ENCODE measurements at regions not wholly inside any gene's neighbourhood (a gene's known extent, or its start where the extent isn't known, plus 50 kb on each side); places are given as distances from the start of the nearest gene placed in this dataset.
"Not testable (repeated sequence)": the region's sequence is repeated elsewhere in the genome, so short reads cannot be mapped to it uniquely, and the experiment has no call there.

- DNase-seq = no peak
Measured at GRCh38 chr15:70387081-70387480, 289.4 kb upstream of the TLE3 start.

DNA sequence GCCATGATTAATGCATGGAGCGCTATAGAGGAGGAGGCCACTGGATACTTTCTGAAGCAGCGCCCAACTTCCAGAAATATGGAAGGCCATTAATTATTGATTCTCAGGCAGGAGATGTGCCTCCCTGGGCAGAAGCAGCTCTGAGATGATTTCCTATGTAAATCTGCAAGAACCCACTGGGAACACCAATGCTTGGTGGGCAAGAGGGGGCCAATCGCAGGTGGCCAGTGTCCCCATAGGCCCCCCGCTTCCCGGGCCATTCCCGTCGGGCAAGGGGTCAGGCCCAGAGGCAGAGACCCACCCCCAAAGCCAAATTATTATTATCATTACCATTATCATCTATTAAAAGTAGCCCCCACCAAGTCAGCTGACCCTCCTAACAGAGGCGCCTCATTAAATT lies 288.0 kb upstream of the TLE3 start:
- no peak for DNase-seq

DNA sequence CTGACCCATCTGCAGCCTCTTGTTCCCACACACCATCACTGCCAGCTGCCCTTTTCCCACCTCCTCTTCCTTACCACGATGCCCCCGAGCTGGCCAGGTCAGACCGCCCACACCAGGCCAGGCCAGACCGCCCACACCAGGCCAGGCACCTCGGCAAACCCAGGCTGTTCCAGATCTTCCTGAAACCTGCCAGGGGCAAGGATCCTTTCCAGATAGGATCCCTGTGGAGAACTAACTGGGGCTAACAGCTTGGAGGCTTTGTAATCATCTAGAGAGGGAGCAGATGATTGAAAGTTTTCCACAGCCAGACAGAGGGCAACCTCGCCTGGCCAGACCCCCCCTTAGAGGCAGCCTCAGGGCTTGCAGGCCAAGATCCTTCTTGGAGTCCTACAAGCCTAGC lies 287.3 kb upstream of the TLE3 start:
- no peak for DNase-seq

- DNase-seq = no peak
Measured at GRCh38 chr15:70383856-70384255, 286.1 kb upstream of the TLE3 start.

DNA sequence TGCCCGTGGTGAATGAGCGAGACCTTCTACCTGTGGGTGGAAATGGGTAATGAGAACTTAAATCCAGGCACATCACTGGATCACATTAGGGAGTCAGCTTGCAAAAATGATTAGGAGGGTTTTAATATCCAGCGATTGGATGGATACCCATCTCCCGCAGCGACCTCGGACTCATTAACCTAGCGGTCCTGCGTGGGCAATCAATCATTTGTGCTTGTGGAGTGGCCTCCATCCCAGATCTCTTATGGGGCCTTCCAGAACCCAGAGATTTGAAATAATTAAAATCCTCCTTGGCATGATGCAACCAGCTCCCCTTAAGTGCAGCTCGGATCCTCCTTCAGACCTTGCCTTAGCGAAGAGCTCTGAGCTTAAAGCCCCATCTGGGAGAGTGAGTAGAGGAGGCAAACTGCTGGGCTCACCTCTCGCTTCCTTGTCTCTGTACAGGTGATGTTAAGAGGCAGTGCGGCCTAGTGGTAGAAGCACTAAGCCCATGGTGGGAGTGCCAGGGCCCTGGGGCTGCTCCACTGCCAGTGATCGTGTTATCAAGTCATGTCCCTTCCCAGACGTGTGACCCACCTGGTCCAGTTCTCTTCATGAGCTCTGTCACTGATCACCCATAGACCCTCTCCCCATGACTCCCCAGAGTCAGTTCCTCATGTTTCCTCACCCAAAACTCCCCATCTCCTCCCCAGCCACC lies 285.2 kb upstream of the TLE3 start:
- no peak for DNase-seq

- DNase-seq = no peak
Measured at GRCh38 chr15:70382009-70382749, 284.5 kb upstream of the TLE3 start.

DNA sequence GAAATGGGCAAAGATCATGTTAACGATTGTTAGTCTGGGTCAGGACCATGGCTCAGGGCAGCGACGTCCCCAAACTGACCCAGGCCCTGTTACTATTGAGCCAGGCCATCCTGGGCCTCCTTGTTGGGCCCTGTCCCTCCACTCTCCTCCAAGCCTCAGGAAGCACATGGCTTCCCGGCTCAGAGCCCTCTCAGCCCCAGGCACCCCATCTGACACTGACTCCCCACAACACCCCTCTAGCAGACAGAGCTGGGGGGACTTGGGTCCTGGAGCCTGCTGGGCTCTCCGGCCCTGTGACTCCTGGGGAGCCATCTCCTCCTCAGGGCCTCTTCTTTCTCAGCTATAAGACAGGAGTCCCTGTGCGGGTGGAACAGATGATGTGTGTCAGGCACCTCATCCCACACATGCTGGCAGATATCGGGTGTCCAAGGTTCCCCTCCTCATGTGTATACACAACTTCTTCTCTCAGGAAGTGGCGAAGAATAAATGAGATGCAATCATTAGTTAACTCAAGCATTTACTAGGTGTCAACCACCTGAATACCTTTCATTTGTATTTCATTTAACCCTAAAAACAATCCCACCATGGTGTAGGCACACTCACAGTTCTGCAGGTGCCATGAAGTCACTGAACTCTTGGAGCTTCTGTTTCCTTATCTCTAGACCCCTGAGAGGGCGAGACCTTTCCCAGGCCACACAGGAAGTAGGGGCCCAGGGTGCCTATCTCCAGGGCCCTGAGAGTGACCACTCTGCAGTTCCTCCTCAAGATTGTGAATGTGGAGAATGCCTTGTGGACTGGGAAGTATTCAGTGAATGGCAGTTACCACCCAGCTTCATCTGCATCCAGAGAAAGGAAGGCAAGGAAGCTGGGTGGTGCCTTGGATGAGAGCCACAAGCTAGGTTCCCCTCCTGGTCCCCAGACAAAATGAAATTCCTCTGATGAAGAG lies 282.5 kb upstream of the TLE3 start:
- peak; percentile 32 for DNase-seq

- no peak for DNase-seq
Measured at GRCh38 chr15:70379134-70379533, 281.4 kb upstream of the TLE3 start.

GRCh38 chr15:70378126-70379031 lies 280.7 kb upstream of the TLE3 start:
- DNase-seq = no peak

DNA sequence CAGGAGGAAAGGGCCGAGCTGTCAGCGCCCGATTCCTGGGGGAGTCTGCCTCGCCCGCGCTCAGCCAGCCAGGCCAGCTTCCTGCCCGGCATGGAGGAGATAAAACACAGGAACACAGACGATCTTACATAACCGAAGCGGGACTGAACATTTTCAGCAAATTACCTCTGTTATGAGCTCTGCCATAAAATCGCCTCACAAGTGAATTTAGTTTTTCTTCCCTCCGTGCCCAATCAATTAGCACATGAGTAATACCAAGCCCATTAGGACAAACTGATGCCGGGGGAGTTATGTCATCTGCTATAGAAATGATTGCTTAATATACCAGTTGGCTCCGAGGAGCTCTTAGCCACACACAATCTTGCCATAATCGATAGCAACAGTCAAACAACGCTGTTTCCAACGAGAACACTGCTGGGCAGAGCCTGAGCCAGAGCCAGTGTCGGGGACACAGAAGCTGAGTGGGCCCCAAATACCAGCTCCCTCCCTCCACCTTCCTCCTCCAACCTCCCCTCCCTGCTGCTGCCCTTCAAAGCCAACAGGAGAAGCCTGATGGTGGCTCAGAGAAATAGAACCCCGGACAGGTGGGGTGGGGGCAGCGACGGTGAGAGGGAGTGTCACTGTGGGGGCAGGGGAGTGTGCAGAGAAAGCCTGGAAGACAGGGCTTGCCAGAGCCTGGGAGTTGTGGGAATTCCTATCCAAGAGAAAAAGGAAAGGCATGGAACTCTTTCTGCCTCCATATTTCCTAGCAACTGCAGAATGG lies 279.4 kb upstream of the TLE3 start:
- DNase-seq = peak; percentile 61

DNA sequence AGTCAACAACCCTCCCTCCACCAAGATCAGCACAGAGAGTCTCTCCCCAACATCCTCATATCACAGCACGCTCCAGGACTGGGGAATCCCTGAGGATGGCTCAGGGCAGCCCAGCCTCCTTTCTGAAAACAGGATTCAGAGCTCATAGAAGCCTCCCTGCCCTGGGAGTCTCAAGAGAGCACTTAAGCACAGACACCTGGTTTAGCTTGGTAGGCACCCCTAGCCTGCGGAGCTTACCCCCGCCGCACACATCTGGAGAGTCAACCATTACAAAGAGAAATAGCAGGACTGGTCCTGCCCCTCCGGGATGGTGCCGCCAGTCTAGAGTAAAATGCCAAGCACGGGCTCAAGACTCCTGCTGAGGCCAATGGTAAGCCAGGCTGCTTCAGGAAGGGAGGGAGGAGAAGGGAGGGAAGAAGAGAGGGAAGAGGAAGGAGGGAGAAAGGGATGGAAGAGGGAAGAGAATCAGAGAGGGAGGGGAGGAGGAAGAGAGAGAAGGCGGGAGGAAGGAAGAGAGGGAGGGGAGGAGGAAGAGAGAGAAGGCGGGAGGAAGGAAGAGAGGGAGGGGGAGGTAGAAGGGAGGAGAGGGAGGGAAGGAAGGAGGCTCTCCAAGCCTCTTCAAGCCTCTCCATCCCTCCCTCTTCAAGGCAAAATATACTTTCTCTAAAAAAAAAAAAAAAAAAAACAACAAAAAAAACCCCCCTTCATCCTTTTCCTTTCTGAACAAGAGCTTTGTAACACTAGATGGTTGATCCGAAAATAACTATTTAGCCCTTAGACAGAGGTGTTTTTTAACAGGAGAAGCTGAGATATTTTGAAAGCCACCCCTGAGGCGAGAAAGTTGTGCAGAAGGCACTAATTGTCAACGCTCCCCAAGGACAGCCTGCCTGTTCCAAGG lies 278.6 kb upstream of the TLE3 start:
- no peak for DNase-seq

GRCh38 chr15:70375586-70375985 lies 277.9 kb upstream of the TLE3 start:
- DNase-seq = no peak

- peak; percentile 31 for DNase-seq
Measured at GRCh38 chr15:70375006-70375431, 277.3 kb upstream of the TLE3 start.

GRCh38 chr15:70374096-70374495 lies 276.4 kb upstream of the TLE3 start:
- no peak for DNase-seq

DNA sequence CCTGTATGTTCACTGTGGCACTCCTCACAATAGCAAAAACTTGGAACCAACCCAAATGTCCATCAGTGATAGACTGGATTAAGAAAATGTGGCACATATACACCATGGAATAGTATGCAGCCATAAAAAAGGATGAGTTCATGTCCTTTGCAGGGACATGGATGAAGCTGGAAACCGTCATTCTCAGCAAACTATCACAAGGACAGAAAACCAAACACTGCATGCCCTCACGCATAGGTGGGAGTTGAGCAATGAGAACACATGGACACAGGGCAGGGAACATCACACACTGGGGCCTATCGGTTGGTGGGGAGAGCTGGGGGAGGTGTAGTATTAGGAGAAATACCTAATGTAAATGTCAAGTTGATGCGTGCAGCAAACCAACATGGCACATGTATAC lies 275.7 kb upstream of the TLE3 start:
- DNase-seq = not testable (repeated sequence)

DNA sequence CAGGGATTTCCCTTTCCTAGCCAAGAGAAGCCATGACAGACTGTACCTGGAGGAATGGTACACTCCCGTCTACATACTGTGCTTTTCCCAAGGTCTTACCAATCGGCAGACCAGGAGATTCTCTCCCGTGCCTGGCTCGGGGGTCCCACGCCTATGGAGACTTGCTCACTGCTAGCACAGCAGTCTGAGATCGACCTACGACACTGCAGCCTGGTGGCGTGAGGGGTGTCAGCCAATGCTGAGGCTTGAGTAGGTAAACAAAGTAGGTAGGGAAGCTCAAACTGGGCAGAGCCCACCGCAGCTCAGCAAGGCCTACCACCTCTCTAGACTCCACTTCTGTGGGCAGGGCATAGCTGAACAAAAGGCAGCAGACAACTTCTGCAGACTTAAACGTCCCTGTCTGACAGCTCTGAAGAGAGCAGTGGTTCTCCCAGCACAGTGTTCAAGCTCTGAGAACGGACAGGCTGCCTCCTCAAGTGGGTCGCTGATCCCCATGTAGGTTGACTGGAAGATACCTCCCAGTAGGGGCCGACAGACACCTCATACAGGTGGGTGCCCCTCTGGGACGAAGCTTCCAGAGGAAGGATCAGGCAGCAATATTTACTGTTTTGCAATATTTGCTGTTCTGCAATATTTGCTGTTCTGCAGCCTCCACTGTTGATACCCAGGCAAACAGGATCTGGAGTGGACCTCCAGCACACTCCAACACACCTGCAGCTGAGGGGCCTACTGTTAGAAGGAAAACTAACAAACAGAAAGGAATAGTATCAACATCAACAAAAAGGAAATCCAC lies 270.4 kb upstream of the TLE3 start:
- DNase-seq = not testable (repeated sequence)

DNA sequence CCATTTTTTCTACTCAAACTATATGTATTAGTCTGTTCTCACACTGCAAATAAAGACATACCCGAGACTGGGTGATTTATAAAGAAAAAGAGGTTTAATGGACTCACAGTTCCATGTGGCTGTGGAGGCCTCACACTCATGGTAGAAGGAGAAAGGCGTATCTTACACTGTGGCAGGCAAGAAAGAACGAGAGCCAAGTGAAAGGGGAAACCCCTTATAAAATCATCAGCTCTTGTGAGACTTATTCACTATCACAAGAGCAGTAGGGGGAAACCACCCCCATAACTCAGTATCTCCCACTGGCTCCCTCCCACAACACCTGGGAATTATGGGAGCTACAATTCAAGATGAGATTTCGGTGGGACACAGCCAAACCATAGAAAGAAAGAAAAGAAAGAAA lies 266.3 kb upstream of the TLE3 start:
- not testable (repeated sequence) for DNase-seq

GRCh38 chr15:70362886-70363285 lies 265.2 kb upstream of the TLE3 start:
- peak; percentile 36 for DNase-seq

GRCh38 chr15:70362350-70362749 lies 264.6 kb upstream of the TLE3 start:
- no peak for DNase-seq

DNA sequence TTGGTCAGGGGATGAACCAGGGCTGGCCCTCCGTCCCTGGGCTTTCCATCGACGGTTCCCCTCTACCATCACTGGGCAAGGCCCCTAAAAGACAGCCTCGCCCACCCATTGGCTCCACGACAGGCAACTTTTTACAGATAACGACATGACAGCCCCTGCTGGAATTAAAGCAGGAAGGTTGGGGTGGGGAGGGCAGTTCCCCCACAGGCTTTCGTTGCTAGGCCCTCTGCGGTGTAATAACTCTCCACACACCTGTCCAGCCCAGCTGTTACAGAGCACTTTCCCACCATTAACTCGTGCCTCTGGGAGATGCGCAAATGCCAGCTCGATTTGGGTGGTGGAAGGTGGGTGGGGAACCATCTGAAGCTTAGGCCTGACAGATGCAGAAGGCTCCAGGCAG lies 264.2 kb upstream of the TLE3 start:
- no peak for DNase-seq
